Breast epithelium (tissue), 3 donors: ENCODE measurements at regions not wholly inside any gene's neighbourhood (a gene's known extent, or its start where the extent isn't known, plus 50 kb on each side); places are given as distances from the start of the nearest gene placed in this dataset.

ENCODE experiments used
- CTCF ChIP-seq, 3 donors: fragments of 450-650 bp; IDR thresholded peaks; one replicate each; pipeline ENCODE4 v1.5.1; 2016 to 2017; ENCODE audit warnings: antibody characterized with exemption in 3 of 3, mild to moderate bottlenecking in 3 of 3, moderate library complexity in 3 of 3
- POLR2A ChIP-seq: fragments of 450-650 bp; IDR thresholded peaks from one replicate; pipeline ENCODE4 v1.6.1; 2016; ENCODE audit warnings: antibody characterized with exemption, mild to moderate bottlenecking, moderate library complexity
- POLR2AphosphoS5 ChIP-seq, 3 donors: sonication (generic); formaldehyde crosslinking; IDR thresholded peaks; one replicate each; pipeline ENCODE4 v1.6.1; 2017; ENCODE audit warnings: antibody characterized with exemption in 3 of 3

GRCh38 chr2:76633276-76633921 lies 888.8 kb downstream of the LRRTM4 start:
- TF ChIP-seq POLR2AphosphoS5 (IDR thresholded peaks at IDR 0.05) (no peak), CTCF (IDR thresholded peaks at IDR 0.05) (no peak), POLR2A (no peak)
